MM.1S (cell line): ENCODE measurements at regions not wholly inside any gene's neighbourhood (a gene's known extent, or its start where the extent isn't known, plus 50 kb on each side); places are given as distances from the start of the nearest gene placed in this dataset.

Source experiments
- CTCF ChIP-seq: fragments of 300-600 bp; sonication (generic); IDR thresholded peaks from 2 replicates; pipeline ENCODE4 v1.5.1; 2016; ENCODE audit warnings: antibody characterized with exemption, low read length, mixed read lengths
- EZH2 ChIP-seq: fragments of 300-600 bp; sonication (generic); optimal IDR thresholded peaks from 2 replicates; pipeline ENCODE3; 2017; ENCODE audit warnings: low read depth, mild to moderate bottlenecking, antibody characterized with exemption, low read length, mixed read lengths
- EZH2phosphoT487 ChIP-seq: fragments of 300-600 bp; sonication (generic); IDR thresholded peaks from 2 replicates; pipeline ENCODE4 v1.6.1; 2018; ENCODE audit warnings: antibody characterized with exemption, low read length

GRCh38 chr14:85400678-85401077 is 129.3 kb upstream of the FLRT2 start:
- TF ChIP-seq CTCF (no peak), EZH2 (no peak), EZH2phosphoT487 (no peak)
